NCI-H1930 (cell line): ENCODE measurements at regions not wholly inside any gene's neighbourhood (a gene's known extent, or its start where the extent isn't known, plus 50 kb on each side); places are given as distances from the start of the nearest gene placed in this dataset.

Experiments
- DNase-seq, 2 experiments: peaks; one replicate each; lab custom pipeline; 2025; lab: John Stamatoyannopoulos, UW

- no peak for DNase-seq
Measured at GRCh38 chr7:155995183-155995612, 182.9 kb upstream of the SHH start.

DNA sequence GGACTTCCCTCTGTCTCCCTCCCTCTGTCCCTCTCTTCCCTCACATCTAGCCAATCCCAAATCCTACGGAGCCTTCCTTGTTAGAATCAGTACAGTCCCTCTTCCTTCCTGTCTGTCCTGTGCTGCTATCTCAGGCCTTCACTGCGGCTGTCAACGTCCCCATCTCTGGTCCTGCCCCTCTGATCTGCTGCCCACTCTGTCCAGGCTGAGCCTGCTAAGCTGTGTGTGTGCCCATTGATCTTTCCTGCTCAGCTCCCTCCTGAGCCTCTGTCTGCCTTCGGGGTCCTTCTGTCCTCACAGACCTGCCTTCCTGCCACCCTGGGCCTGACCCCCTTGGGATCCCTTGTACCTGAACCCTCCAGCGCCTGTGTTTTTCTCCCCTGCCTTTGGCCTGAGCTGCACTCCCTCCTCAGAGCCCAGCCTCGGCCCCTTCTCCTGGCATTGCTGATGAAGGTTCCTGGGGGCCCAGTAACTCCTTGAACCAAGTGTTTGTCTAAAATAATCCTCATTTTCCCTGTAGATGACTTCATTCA is 182.1 kb upstream of the SHH start:
- no peak for DNase-seq

DNA sequence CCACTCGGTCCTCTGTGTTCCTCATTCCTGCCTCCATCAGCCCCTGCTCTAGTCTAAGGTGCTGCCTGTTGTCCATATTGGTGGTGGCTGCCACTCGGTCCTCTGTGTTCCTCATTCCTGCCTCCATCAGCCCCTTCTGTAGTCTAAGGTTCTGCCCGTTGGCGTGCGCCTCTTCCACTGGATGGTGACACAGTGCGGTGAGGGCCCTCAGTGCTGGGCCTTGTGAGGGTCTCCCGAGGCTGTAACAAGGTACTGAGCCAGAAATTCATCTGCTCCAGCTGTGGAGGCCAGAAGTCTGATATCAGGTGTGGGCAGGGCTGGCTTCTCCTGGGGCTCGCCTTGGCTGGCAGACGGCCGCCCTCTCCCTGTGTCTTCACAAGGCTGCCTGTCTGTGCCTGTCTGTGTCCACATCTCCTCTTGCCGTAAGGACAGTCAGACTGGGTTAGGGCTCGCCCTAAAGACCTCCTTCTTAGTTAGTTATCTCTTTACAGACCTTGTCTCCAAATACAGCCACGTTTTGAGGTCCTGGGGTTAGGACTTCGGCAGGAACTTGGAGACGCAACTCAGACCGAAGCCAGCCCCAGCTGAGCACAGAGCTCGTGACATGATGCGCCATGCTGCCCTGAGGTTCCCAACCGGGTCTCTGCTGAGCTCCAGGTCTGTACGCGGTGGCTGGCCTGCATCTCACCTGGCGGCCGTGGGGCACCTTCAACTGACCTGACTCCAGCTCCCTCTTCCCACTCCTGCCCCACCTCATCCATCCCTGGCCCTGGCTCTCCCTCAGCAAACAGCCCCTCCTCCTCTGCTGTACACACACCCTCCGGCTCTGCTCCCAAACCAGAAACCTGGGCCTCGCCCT is 181.4 kb upstream of the SHH start:
- no peak for DNase-seq

DNA sequence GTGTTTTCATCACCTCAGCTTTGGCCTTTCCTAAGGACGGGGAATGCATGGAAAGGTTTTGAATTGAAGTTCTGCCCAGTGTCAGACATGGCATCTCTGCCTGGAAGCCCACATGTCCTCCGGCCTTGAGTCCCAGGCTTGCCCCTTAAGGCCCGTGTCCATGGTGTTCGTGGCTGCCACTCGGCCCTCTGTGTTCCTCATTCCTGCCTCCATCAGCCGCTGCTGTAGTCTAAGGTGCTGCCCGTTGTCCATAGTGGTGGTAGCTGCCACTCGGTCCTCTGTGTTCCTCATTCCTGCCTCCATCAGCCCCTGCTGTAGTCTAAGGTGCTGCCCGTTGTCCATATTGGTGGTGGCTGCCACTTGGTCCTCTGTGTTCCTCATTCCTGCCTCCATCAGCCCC is 180.7 kb upstream of the SHH start:
- no peak for DNase-seq

- no peak for DNase-seq
Measured at GRCh38 chr7:155992538-155992937, 180.3 kb upstream of the SHH start.

GRCh38 chr7:155992107-155992506 is 179.8 kb upstream of the SHH start:
- no peak for DNase-seq

DNA sequence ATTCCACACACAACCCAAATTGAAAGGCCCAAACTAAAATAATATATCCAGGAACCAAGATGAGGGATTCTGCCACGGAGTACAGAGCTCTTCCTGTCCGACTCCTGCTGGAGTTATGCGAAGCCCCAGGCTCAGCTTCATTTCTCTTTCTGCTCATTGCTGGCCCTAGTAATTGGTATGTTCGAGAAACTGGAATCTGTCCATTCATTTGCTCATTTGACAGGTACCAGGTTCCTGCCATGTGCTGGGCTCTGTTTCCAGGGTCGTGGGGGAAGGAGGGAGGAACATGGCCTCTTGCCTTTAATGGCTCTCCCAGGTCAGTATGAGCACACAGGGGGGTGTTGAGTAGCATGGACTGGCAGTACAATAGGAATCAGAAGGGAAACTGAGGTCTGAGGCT is 179.2 kb upstream of the SHH start:
- no peak for DNase-seq

- DNase-seq: no peak
Measured at GRCh38 chr7:155988416-155988815, 176.2 kb upstream of the SHH start.

GRCh38 chr7:155987681-155988235 is 175.5 kb upstream of the SHH start:
- no peak for DNase-seq

- DNase-seq: no peak
Measured at GRCh38 chr7:155986497-155987160, 174.4 kb upstream of the SHH start.

- no peak for DNase-seq
Measured at GRCh38 chr7:155985518-155986250, 173.4 kb upstream of the SHH start.

DNA sequence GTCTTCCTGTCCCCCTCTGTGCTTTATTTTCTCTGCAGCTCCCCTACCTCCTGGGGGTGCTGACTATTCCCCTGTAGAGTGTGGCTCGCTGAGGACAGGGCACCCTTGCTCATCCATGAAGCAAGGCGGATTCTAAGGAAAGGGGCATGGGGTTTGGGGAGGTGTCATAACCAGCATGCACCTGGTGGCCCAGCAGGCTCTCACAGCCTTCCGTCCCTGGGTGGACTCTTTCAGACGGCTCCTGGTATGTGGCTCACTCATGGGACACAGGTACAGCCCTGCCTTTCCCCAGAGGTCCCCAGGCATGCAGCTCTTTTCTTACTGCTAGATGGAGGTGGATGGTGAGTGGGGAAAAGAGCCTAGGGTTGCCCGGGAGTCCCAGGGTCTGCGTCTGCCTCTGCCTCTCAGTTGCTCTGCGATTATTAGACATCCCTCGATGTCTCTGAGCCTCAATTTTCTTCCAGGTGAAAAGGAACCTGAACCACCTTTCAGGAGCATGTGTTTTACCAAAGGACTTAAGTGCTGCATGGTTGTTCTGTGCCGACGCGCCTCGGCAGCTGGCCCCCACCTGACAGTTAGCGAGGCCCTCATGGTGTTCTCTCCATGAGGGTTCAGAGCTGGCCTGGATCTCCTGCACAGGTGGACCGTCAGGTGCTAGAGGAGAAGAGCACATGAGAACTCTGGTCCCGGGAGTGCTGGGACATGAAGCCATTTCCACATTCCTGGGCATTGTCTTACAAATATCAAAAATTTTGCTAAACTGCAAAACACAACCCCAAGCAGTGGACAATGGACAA is 172.5 kb upstream of the SHH start:
- DNase-seq: no peak

DNA sequence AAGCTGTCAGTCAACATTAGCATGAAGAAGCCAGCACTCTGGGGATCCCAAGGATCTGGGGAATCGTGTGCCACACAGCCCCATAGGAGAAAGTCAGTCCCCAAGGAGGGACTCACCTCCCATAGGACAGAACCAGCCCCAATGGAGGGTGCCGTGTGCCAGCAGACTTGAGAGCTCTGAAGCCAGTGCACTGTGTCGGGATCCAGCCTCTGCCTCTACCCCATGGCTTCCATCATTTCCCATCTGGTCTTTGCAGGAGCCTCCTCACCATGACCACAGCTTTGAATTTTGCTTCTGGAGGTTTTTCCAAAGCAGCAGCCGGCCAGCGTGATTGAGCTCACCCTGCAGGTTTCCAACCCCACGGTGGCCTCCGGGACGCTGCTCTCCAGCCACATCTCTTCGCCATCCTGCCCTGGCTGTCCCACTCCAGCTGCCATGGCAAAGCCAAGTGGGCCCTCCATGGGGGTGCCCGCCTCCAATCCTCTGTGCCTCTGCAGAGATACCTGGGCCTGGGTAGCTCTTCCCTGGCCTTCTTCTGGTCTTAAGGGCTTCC is 171.8 kb upstream of the SHH start:
- no peak for DNase-seq

DNA sequence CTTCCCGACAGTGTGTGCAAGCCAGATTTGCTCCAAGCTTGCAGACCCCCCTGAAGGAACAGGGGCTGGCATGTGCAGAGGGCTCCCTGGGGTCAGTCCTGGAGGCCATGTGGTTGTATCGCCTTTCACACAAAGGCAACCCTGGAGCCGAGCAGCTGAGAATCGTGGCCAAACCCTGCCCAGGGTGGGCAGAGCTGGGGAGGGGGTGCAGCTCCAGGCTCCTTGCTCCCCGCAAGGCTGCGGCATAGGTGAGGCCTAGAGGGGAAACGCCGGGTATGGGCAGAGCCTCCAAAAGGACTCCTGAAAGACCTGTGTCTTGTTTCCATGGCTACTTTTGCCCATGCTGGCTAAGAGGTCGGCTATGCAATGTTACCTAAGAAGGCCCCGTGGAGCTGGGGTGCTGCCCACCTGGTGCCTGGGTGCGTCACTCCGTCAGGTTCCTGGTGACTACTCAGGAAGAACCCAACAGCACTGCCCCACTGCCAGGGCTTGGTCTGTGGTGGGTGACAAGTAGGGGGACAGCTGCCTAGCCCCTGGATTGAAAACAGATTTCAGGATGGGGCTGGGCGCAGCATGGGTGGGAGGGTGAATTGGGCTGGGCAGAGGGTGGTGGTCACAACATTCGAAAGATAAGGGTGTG is 171.0 kb upstream of the SHH start:
- no peak for DNase-seq

DNA sequence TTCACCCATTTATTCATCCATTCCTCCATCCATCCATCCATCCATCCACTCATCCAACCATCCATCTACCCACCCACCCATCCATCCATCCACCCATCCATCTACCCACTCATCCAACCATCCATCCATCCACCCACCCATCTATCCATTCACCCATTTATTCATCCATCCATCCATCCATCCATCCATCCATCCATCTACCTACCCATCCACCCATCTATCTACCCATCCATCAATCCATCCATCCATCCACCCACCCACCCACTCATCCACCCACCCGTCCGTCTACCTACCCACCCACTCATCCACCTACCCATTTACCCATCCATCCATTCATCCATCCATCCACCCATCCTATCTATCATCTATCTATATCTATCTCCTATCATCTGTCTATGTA is 169.4 kb upstream of the SHH start:
- no peak for DNase-seq

GRCh38 chr7:155980841-155981240 is 168.6 kb upstream of the SHH start:
- DNase-seq: no peak

- no peak for DNase-seq
Measured at GRCh38 chr7:155979994-155980393, 167.7 kb upstream of the SHH start.

- DNase-seq: no peak
Measured at GRCh38 chr7:155979566-155979965, 167.3 kb upstream of the SHH start.

DNA sequence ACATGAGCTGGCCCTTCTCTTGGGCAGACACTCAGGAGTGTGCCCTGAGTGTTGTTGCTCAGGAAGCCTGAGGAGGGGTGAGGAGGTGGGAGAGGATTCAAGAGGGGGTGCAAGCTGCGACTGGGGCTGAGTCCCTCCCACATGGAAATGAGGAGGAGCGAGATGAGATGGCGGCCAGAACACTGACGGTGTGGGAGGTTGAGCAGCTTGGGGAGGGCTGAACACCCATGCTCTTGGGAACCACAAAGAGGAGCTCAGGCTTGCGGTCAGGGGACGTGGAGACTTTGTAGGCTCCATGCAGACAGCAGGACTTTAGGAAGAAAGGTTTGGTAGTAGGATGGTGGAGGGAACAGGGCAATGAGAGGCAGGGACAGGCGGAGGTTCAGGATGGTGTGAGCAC is 163.2 kb upstream of the SHH start:
- DNase-seq: no peak

DNA sequence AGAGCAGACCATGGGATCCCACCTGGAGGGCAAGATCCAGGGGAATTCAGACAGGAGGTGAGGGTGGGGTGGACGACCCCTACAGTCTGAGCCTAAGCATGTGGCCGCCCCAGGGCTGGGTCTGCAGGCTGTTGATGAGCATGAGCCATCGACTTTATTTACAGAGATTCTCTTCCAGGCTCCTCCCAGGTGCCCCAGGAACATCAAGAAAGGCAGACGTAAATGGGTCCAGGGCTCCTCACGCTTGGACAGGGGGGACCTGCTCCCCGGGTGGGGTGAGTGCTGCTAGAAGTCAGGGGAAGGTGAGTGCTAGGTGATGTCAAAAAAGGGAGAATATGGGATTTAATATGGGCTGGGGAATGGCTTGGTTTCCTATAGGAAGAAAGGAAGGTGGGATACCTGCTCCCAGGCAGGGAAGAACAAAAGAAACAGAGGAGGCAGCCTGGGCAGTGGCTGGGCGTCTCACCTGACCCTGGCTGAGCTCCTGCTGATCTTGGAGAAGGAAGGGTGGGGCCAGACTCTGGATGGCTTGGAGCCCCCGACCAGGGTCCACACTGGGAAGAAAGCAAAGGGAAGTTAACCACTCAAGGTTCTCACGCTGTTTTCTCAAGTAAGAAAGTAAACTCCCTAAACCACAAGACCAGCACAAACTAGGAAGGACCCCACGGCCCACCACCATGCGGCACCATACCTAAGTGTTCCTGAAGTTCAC is 162.1 kb upstream of the SHH start:
- no peak for DNase-seq
